HG03139 (cell line): ENCODE measurements at regions not wholly inside any gene's neighbourhood (a gene's known extent, or its start where the extent isn't known, plus 50 kb on each side); places are given as distances from the start of the nearest gene placed in this dataset.
"Not testable (repeated sequence)": the region's sequence is repeated elsewhere in the genome, so short reads cannot be mapped to it uniquely, and the experiment has no call there.

Source experiments
- ATAC-seq: cut with Tn5 transposase; IDR thresholded peaks from one replicate; pipeline ENCODE4 v1.9.1; 2021; ENCODE audit not compliant: unreplicated experiment

DNA sequence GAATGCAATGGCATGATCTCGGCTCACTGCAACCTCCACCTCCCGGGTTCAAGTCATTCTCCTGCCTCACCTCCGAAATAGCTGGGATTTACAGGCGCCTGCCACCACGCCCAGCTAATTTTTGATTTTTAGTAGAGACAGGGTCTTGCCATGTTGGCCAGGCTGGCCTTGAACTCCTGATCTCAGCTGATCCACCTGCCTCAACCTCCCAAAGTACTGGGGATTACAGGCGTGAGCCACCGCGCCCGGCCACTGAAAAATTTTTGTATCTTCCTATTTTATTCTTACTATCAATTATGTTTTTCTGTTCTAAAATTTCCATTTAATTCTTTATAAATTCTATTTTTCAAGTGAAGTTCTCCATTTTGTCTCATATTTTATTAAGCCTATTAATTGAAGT, 730.4 kb downstream of the EDEM1 start:
- ATAC-seq, result no peak

- ATAC-seq, result no peak
Observed at GRCh38 chr3:5918626-5919025, 731.1 kb downstream of the EDEM1 start.

DNA sequence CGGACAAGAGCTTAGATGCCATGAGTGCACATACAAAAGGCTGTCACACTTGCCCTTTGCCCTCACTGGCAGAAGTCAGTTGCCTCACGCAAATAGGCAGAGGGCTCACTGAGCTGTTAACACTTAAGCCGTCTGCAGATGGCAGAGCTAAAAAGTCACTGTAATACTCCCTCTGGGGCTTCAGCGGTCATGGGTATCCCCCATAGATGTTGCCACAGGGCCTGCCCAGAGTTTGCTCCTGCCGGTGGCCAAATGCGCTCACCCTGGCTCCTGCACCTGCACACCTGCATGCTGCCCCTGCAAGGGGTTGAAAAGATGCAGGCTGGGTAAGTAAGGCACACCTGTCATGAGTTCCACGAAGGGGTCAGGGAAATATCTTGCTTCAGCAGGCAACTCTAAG, 741.5 kb downstream of the EDEM1 start:
- ATAC-seq, result no peak

- ATAC-seq, result not testable (repeated sequence)
Observed at GRCh38 chr3:5944061-5944460, 756.6 kb downstream of the EDEM1 start.

- ATAC-seq, result no peak
Observed at GRCh38 chr3:5948084-5948483, 760.6 kb downstream of the EDEM1 start.

DNA sequence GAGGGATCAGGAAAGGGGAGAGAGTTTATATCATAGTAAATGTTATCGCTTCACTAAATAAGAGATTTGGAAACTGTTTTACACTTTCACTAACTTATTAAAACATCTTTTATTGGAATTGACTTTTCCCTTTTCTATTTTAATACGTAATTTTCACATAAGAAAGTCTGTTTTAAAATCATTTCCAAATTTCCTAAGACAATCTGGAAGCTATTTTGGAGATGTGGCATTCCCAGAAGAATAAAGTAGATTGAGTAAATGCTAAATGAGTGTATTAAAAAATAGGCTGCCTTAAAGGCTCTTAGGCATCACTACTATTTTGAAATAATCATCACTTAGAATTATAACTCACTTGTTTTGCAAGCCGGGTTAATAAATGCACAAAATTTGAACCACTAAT, 763.5 kb downstream of the EDEM1 start:
- ATAC-seq, result no peak

DNA sequence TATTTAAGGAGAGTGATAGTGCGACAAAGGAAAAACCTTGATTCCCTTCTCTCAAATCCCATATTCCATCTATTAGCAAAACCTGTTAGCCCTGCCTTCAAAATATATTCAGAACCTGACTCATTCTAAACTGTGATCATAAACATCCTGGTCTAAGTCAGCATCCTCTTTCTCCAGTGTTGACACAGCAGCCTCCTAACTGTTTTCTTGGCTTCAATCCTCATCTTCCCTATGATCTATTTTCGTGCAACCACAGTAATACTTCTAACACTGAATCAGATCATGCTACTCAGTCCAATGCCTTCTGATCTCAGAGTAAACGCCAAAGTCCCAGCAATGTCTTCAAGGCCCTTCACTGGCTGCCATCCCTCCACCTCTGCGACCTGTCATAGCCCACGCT, 785.1 kb downstream of the EDEM1 start:
- ATAC-seq, result no peak

DNA sequence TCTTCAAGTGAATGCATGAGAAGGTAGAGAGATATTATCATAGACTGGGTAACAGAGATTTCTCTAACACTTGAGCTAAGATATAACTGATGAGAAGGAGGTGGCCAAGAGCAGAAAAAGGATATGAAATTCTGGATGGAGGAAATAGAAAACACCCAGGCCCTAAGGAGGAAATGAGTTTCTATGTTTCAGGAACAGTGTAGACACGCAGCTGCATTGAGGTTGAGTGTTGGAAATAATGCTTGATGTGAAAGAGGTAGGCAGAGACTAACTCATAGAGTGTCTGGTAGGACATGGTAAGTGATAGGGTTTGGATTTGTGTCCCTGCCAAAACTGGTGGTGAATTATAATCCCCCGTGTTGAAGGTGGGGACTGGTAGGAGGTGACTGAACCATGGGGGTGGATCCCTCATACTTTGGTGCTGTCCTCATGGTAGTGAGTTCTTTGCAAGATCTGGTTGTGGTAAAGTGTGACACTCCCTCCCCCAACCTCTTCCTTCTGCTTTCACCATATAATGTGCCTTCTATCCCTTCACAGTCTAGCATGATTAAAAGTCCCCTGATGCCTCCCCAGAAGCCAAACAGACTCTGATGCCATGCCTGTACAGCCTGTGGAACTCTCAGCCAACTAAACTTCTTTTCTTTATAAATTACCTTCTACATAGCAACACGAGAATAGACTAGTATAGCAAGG, 787.3 kb downstream of the EDEM1 start:
- ATAC-seq, result no peak

GRCh38 chr3:5977331-5977730, 789.8 kb downstream of the EDEM1 start:
- no peak for ATAC-seq

DNA sequence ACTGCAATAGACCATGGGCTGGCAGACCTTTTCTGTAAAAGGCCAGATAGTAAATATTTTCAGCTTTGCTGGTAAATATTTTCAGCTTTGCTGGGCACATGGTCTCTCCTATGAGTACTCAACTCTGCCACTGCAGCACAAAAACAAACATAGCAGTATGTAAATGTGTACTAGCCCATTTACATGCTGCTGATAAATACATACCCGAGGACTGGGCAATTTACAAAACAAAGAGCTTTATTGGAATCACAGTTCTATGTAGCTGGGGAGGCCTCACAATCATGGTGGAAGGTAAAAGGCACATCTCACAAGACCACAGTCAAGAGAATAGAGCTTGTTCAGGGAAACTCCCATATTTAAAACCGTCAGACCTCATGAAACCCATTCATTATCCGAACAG, 793.0 kb downstream of the EDEM1 start:
- ATAC-seq, result no peak

- no peak for ATAC-seq
Observed at GRCh38 chr3:5994651-5995050, 807.1 kb downstream of the EDEM1 start.

DNA sequence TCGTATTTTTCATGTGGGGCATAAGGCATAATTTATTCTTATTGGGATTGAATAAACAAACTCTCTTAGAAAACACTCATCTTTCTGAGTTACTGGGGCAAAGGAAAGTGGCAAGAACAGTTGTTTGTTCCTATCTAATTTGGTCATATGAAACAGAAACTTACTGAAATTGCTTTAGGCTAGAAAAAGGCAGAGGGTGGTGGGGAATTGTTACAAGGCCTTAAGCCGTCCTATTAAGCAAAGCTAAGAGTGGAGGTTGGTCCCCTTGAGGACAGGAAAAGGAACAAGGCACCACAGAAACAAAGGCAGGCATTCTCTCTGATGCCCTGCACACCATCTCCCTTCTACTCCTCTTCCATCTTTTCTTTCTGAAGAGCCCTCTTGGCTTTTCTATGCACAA, 830.9 kb downstream of the EDEM1 start:
- no peak for ATAC-seq

DNA sequence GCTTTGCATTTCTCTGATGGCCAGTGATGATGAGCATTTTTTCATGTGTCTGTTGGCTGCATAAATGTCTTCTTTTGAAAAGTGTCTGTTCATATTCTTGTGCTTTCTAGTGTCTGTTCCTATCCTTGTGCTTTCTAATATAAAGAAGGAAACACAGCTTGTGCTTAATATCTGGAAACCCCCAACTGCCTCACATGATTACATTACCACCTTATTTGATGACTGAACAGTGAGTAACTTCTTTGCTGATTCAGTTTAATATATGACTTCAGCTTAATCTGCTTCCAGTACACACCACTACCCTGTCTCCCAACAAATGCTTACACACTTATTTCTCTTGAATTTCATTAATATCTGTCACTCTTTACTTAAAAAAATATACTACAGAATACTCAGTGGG, 835.1 kb downstream of the EDEM1 start:
- ATAC-seq, result no peak

DNA sequence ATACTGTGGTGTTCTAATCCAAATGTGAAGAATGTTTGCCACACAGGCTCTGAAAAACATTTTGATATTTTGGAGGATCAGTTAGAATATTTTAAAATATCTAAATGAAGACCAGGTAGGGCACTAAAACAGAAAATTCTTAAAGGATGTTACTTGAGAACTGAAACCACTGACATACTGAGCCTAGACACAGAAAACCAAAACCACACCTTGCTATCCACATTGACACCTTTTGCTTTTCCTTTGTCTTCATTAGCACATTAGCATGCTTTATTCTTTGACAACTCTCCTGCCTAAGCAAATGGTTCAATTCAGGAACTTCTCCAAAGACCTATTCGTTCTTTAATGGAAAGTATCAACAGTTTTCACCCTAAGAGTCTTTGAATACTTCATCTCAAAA, 835.9 kb upstream of the GRM7 start:
- no peak for ATAC-seq

DNA sequence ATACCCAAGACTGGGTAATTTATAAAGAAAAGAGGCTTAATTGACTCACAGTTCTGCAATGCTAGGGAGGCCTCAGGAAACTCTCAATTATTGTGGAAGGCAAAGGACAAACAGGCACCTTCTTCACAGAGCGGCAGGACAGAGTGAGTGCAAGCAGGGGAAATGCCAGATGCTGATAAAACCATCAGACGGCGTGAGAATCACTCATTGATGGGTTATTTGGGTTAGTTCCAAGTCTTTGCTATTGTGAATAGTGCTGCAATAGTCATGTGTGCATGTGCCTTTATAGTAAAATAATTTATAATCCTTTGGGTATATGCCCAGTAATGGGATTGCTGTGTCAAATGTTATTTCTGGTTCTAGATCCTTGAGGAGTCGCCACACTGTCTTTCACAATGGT, 830.3 kb upstream of the GRM7 start:
- not testable (repeated sequence) for ATAC-seq

DNA sequence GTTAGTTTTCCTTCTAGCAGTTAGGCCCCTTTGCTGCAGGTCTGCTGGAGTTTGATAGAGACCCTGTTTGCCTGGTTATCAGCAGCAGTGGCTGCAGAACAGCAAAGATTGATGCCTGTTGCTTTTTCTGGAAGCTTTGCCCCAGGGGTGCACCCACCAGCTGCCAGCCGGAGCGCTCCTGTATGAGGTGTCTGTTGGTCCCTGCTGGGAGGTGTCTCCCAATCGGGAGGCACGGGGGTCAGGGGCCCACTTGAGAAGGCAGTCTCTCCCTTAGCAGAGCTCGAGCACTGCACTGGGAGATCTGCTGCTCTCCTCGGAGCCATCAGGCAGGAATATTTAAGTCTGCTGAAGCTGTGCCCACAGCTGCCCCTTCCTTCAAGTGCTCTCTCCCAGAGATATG, 825.3 kb upstream of the GRM7 start:
- ATAC-seq, result no peak

DNA sequence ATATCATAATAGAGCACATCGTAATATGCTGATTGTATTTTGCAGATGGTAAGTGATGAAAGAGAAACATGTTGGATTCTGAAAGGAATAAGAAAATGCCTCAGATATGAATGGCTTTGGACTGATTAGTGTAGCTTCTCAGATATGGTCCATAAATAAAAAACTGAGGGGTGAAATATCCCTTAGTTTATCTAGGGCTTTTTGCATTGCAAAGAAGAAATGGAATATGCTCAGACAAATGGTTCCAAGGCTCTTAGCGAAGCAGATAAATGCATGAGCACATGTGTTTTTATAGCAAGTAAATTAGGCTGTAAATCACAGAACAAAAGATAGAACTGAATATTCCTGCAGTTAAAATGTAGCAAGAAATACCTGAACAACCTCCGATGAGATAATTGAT, 820.9 kb upstream of the GRM7 start:
- no peak for ATAC-seq

- ATAC-seq, result no peak
Observed at GRCh38 chr3:6041894-6042293, 819.0 kb upstream of the GRM7 start.

DNA sequence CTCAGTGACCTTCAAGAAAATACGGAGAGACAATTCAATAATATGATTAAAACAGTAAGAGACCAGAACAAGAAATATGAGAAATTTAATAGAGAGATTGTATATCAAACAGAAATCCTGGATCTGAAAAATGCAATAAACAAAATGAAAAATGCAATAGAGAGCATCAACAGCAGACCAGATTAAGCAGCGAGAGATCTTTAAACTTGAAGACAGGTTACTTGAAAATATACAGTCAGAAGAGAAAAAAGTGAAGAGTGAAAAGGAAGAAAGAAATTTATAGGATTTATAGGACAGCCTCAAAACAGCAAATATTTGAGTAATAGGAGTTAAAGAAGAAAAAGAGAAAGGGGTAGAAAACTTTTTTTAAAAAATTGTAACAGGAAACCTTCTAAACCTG, 813.9 kb upstream of the GRM7 start:
- ATAC-seq, result no peak

- ATAC-seq, result no peak
Observed at GRCh38 chr3:6060251-6060650, 800.7 kb upstream of the GRM7 start.

DNA sequence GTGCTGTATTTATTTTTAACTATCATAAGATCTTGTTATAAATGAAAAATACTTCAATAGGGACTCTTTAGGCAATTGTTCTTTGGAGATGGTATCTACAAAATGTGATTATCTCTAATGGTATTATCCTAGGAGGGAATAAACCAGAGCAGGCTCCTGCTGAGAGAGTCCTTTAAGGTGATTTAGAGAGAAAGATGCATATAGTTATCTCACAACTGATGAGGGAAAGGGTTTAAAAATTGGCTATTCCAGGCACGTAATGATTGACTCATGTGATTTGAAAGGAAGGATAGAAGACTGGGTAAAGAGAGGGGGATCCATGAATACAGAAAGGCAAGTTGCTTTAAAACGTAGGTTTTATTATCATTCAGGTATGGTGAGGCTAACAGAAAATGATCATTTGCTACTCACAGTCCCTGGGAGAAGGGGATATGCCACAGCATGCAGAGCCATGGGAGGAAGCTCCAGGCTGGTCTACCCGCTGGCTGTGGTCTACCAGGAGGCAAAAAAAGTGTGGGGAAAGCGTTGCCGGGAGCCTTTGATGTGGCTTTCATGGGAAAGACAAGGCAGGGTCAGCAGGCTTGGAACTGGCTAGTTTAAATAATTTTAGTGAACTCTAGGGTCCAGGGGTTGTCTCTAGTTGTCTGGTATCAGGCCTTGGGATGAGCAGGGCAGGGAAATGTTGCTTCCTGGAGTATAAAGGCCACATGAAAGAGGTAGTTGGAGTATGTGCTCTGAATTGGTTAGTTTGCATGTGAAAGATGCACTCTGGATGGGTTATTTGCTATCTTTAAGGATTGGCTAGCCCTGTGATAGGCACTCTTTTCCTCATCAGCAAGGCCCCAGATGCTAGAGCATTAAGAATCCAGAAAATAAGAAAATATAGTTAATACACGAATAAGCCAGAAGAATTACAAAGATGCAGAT, 798.4 kb upstream of the GRM7 start:
- ATAC-seq, result no peak

DNA sequence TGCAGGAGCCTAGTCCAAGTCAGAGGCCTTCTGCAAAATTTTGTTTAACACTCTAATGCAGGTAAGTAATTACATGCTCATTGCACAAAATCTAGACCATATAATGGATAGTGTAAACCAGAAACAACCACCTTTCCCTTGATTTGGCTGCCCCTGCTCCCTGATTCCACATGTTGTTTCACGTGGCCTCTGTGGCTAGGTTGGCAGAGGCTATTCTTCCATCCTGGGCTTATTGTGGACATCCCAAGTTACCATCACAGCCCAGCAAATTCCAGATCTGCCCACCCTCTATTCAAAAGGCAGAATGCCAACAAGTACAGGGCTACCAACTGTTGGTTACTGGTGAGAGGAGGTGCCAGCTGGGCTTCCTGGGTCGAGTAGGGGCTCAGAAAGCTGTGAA, 794.5 kb upstream of the GRM7 start:
- no peak for ATAC-seq
